HCT116 (cell line): ENCODE measurements at regions not wholly inside any gene's neighbourhood (a gene's known extent, or its start where the extent isn't known, plus 50 kb on each side); places are given as distances from the start of the nearest gene placed in this dataset.

ENCODE experiments used
- ATAC-seq: fragments of 200-7000 bp; cut with Tn5 transposase; 2 replicates; pipeline ENCODE4 v1.9.1; 2020; ENCODE audit warnings: mild to moderate bottlenecking, moderate library complexity
- BruUV-seq: library from RNA; stranded (reverse); fragments of 400-500 nt; replicated peaks from 2 replicates; lab custom pipeline; 2021; lab: Mats Ljungman, UMichigan
- CTCF ChIA-PET: fragments of 300-600 bp; sonication (Branson Sonifier 250); formaldehyde crosslinking; loops from one replicate; lab custom pipeline; 2021; ENCODE audit warnings: antibody characterized with exemption; lab: Charles Lee
- POLR2A ChIA-PET: fragments of 300-600, 350-600 bp; sonication (Branson Sonifier 250); formaldehyde crosslinking; loops from one replicate; lab custom pipeline; 2021; ENCODE audit warnings: antibody characterized with exemption; lab: Charles Lee
- RAD21 ChIA-PET, 2 experiments: fragments of 300-600 bp; sonication (Branson Sonifier 250); formaldehyde crosslinking; loops; one replicate each; lab custom pipeline; 2023; ENCODE audit warnings: low total read pairs in 2 of 2; ENCODE audit not compliant: uncharacterized antibody in 2 of 2, unreplicated experiment in 2 of 2, low non-redundant PET in 1 of 2; lab: Charles Lee
- DNase-seq: peaks from one replicate; pipeline ENCODE4 v3.0.0-alpha.2; 2010; ENCODE audit warnings: low read depth, low spot score
- H2AFZ ChIP-seq: fragments of 200-600 bp; shearing (Covaris generic), sonication (generic); 2 replicates; pipeline ENCODE4 v1.6.1; 2017; ENCODE audit warnings: low read depth, mixed run types, mixed read lengths, antibody characterized with exemption, low read length; ENCODE audit not compliant: poor library complexity, severe bottlenecking
- H3K27ac ChIP-seq: 2 replicates; pipeline ENCODE4 v1.5.1; 2012; ENCODE audit warnings: low read depth, low read length
- H3K27me3 ChIP-seq: fragments of 200-600 bp; sonication (generic); 2 replicates; pipeline ENCODE4 v1.6.1; 2016; ENCODE audit warnings: mixed run types, low read length, mixed read lengths; ENCODE audit not compliant: insufficient read depth
- H3K36me3 ChIP-seq, 2 experiments: fragments of 200-500 bp in 1 of 2; fragments of 200-600 bp in 1 of 2; sonication (Bioruptor generic) in 1 of 2; sonication (generic) in 1 of 2; 2 replicates each; pipeline versions ENCODE4 v1.5.1 to v1.6.1; 2014 to 2016; ENCODE audit warnings: low read length in 2 of 2, inconsistent platforms in 1 of 2, mixed read lengths in 1 of 2, mixed run types in 1 of 2; ENCODE audit not compliant: insufficient read depth in 2 of 2, control insufficient read depth in 1 of 2
- H3K4me1 ChIP-seq, 2 experiments: fragments of 200-600 bp in 1 of 2; sonication (generic) in 1 of 2; 2 replicates each; pipeline versions ENCODE4 v1.5.1 to v1.6.1; 2012 to 2017; ENCODE audit warnings: low read length in 2 of 2, inconsistent platforms in 1 of 2, mild to moderate bottlenecking in 1 of 2, mixed read lengths in 1 of 2, mixed run types in 1 of 2, moderate library complexity in 1 of 2; ENCODE audit not compliant: insufficient read depth in 2 of 2, control insufficient read depth in 1 of 2
- H3K4me2 ChIP-seq: fragments of 200-600 bp; sonication (generic); 2 replicates; pipeline ENCODE4 v1.6.1; 2017; ENCODE audit warnings: mixed run types, low read length, mixed read lengths
- H3K4me3 ChIP-seq, 2 experiments: fragments of 200-600 bp in 1 of 2; sonication (generic) in 1 of 2; replicated peaks in 1 of 2; 2 replicates each; pipeline ENCODE4 v1.5.1; 2011 to 2016; ENCODE audit warnings: low read length in 2 of 2, control low read depth in 1 of 2, low read depth in 1 of 2, mild to moderate bottlenecking in 1 of 2, mixed read lengths in 1 of 2, mixed run types in 1 of 2
- H3K79me2 ChIP-seq: fragments of 200-600 bp; sonication (generic); 2 replicates; pipeline ENCODE4 v1.6.1; 2017; ENCODE audit warnings: mild to moderate bottlenecking, mixed run types, low read length, moderate library complexity, mixed read lengths; ENCODE audit not compliant: insufficient read depth
- H3K9ac ChIP-seq: fragments of 200-600 bp; sonication (generic); 2 replicates; pipeline ENCODE4 v1.6.1; 2016; ENCODE audit warnings: low read length, mixed read lengths
- H3K9me2 ChIP-seq: fragments of 200-600 bp; sonication (generic), shearing (Covaris generic); 2 replicates; pipeline ENCODE4 v1.6.1; 2017; ENCODE audit warnings: mixed run types, mild to moderate bottlenecking, moderate library complexity; ENCODE audit not compliant: insufficient read depth
- H3K9me3 ChIP-seq, 2 experiments: fragments of 200-500 bp in 1 of 2; fragments of 200-600 bp in 1 of 2; sonication (Bioruptor generic) in 1 of 2; sonication (generic) in 1 of 2; 2 replicates each; pipeline ENCODE4 v1.6.1; 2014 to 2017; ENCODE audit warnings: low read length in 2 of 2, mixed read lengths in 2 of 2, inconsistent platforms in 1 of 2, low read depth in 1 of 2, mild to moderate bottlenecking in 1 of 2, mixed run types in 1 of 2, moderate library complexity in 1 of 2; ENCODE audit not compliant: control insufficient read depth in 1 of 2, insufficient read depth in 1 of 2
- H4K20me1 ChIP-seq: fragments of 200-600 bp; sonication (generic), shearing (Covaris generic); 2 replicates; pipeline ENCODE4 v1.6.1; 2017; ENCODE audit warnings: mixed run types, mild to moderate bottlenecking, moderate library complexity; ENCODE audit not compliant: insufficient read depth
- CBX3 ChIP-seq: IDR thresholded peaks from 2 replicates; pipeline ENCODE4 v1.6.1; 2012; ENCODE audit warnings: low read depth
- FOSL1 ChIP-seq: IDR thresholded peaks from 2 replicates; pipeline ENCODE4 v1.6.1; 2012; ENCODE audit warnings: low read depth
- RAD21 ChIP-seq: IDR thresholded peaks from 2 replicates; pipeline ENCODE4 v1.6.1; 2012; ENCODE audit warnings: low read depth, mild to moderate bottlenecking
- SP1 ChIP-seq: IDR thresholded peaks from 2 replicates; pipeline ENCODE4 v1.6.1; 2012; ENCODE audit warnings: low read depth
- TCF7L2 ChIP-seq: IDR thresholded peaks from 2 replicates; pipeline ENCODE4 v1.7.0; 2011; ENCODE audit warnings: borderline replicate concordance, inconsistent platforms; ENCODE audit not compliant: insufficient read depth, insufficient read length; ENCODE audit errors: extremely low read depth
- ZFX ChIP-seq: fragments of 450-650 bp; IDR thresholded peaks from 2 replicates; pipeline ENCODE4 v1.6.1; 2017
- ZNF274 ChIP-seq: fragments of 200-500 bp; sonication (Bioruptor generic); IDR thresholded peaks from 2 replicates; pipeline ENCODE4 v1.6.1; 2014; ENCODE audit warnings: mild to moderate bottlenecking, low read depth, low read length, inconsistent platforms
- intact Hi-C: fragments of 100-400 bp; cut with micrococcal nuclease; formaldehyde crosslinking; loops from 2 replicates; pipeline ENCODE4 v1.10.0; 2022

DNA sequence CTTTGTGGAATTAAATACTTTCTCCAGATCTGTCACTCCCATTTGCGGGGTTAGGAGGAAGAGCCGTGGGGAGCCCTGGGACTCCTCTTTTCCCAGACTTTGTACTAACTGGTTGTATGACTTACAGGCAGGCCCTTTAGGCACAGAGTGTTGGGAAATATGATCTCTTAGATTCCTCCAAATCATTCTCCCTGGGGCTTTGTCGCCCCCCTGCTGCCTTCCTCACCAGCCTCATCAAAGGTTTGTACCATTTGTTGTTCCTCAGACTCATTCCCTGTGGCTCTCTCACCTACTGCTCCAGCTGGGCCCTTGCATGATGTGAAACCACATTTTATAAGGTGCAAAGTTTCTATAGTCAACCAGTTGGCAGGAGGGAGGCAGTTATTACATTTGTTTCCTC, 56.4 kb downstream of the CRYGS start:
- DNase-seq (no peak), ATAC-seq (peak; percentile 30; the same call in 1 of the 2 replicates)
- Histone ChIP-seq H4K20me1 (no peaks in the 10 kb centered on the region), H3K9me2 (no peaks in the 10 kb centered on the region), H3K9ac (no peak overlapping the region), H3K9me3 (no peaks in the 10 kb centered on the region), H3K36me3 (no peaks in the 10 kb centered on the region), H2AFZ (no peak overlapping the region), H3K4me3 (no peak overlapping the region), H3K27me3 (peaks cover 16% of the 10 kb centered on the region), H3K4me1 (no peaks in the 10 kb centered on the region), H3K79me2 (no peaks in the 10 kb centered on the region), H3K4me2 (no peak overlapping the region), H3K27ac (no peak overlapping the region)
- ChIA-PET RAD21 (no interaction called here), POLR2A (no interaction called here), CTCF (no interaction called here)
- peak; percentile 25; the same call in 1 of the 2 replicates for TF ChIP-seq RAD21
- no peak for TF ChIP-seq FOSL1
- intact Hi-C loops = no loop called here
- no TSS peak for BruUV-seq

- ChIA-PET RAD21 (no interaction called here), POLR2A (no interaction called here), CTCF (no interaction called here)
- H3K27ac ChIP-seq = no peak overlapping the region
- no peak for TF ChIP-seq SP1
- no peak for TF ChIP-seq TCF7L2
- no peak for TF ChIP-seq ZFX
- TF ChIP-seq CBX3 = no peak
- TF ChIP-seq ZNF274 = no peak
- no peak overlapping the region for H2AFZ ChIP-seq
- H3K27me3 ChIP-seq = peaks cover 8% of the 10 kb centered on the region; the same call in 1 of the 2 replicates
- intact Hi-C loops = no loop called here
- no peak overlapping the region for H3K4me3 ChIP-seq
- H3K36me3 ChIP-seq = no peaks in the 10 kb centered on the region
- no peak for ATAC-seq
- H3K4me1 ChIP-seq = no peaks in the 10 kb centered on the region
- H3K4me2 ChIP-seq = no peak overlapping the region
- BruUV-seq = no TSS peak
- H3K9me2 ChIP-seq = no peaks in the 10 kb centered on the region
- H3K9ac ChIP-seq = no peak overlapping the region
- H4K20me1 ChIP-seq = no peaks in the 10 kb centered on the region
- H3K9me3 ChIP-seq = no peaks in the 10 kb centered on the region
- no peaks in the 10 kb centered on the region for H3K79me2 ChIP-seq
- DNase-seq = no peak
Observed at GRCh38 chr3:186487037-186487436, 57.1 kb downstream of the CRYGS start.
